SKM-1 (cell line): ENCODE measurements at regions not wholly inside any gene's neighbourhood (a gene's known extent, or its start where the extent isn't known, plus 50 kb on each side); places are given as distances from the start of the nearest gene placed in this dataset.
"Not testable (repeated sequence)": the region's sequence is repeated elsewhere in the genome, so short reads cannot be mapped to it uniquely, and the experiment has no call there.

Experiments used
- DNase-seq: peaks from one replicate; lab custom pipeline; 2025; ENCODE audit not compliant: unreplicated experiment; lab: John Stamatoyannopoulos, UW

GRCh38 chr6:28657769-28658465 lies 132.2 kb downstream of the GPX5 start:
- DNase-seq: peak; percentile 35

GRCh38 chr6:28658475-28659249 lies 133.0 kb downstream of the GPX5 start:
- DNase-seq: no peak

GRCh38 chr6:28659250-28659566 lies 133.5 kb downstream of the GPX5 start:
- no peak for DNase-seq

GRCh38 chr6:28661097-28661713 lies 135.5 kb downstream of the GPX5 start:
- no peak for DNase-seq

- no peak for DNase-seq
These were observed 139.3 kb downstream of the GPX5 start for GRCh38 chr6:28664870-28665396.

DNA sequence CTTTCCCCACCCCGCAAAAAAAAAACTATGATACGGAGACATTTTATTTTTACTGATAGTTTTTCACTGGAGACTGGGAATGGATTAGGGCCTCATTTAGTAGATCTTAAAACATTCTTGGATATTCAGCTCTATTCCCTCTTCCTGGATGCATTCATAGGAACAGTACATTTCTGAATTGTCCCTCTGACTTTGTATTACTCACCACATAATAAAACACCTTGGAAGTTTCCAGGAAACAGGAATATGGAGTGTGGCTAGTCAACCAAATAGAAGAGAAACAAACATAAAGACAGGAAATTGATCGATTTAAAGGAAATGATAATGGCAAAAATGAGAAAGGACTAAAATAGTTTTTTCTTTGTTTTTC lies 147.7 kb downstream of the GPX5 start:
- no peak for DNase-seq

GRCh38 chr6:28673787-28674671 lies 148.3 kb downstream of the GPX5 start:
- DNase-seq: no peak

GRCh38 chr6:28675600-28675999 lies 149.9 kb downstream of the GPX5 start:
- no peak for DNase-seq

GRCh38 chr6:28682542-28682941 lies 156.9 kb downstream of the GPX5 start:
- DNase-seq: no peak

DNA sequence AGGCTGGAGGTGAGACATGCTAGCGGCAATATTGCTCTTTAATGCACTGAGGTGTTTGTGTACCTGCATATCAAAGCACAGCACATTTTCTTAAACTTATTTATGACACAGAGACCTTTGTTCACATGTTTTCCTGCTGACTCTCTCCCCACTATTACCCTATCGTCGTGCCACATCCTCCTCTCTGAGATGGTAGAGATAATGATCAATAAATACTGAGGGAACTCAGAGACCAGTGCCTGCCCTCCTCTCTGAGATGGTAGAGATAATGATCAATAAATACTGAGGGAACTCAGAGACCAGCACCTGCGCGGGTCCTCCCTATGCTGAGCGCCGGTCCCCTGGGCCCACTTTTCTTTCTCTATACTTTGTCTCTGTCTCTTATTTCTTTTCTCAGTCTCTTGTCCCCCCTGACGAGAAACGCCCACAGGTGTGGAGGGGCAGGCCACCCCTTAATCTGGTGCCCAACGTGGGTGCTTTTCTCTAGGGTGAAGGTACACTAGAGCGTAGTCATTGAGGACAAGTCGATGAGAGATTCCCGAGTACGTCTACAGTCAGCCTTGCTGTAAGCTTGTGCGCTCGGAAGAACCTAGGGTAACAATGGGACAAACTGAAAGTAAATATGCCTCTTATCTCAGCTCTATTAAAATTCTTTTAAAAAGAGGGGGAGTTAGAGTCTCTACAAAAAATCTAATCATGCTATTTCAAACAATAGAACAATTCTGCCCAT lies 157.4 kb downstream of the GPX5 start:
- DNase-seq: not testable (repeated sequence)

- DNase-seq: peak; percentile 37
These were observed 158.4 kb downstream of the GPX5 start for GRCh38 chr6:28683945-28684538.

- DNase-seq: not testable (repeated sequence)
These were observed 160.3 kb downstream of the GPX5 start for GRCh38 chr6:28685960-28686359.

DNA sequence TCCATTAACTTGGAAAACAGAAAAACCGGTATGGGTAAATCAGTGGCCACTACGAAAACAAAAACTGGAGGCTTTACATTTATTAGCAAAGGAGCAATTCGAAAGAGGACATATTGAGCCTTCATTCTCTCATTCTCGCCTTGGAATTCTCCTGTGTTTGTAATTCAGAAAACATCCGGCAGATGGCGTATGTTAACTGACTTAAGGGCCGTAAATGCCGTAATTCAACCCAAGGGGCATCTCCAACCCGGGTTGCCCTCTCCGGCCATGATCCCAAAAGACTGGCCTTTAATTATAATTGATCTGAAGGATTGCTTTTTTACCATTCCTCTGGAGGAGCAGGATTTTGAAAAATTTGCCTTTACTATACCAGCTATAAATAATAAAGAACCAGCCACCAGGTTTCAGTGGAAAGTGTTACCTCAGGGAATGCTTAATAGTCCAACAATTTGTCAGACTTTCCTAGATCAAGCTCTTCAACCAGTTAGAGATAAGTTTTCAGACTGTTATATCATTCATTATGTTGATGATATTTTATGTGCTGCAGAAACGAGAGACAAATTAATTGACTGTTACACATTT lies 160.9 kb downstream of the GPX5 start:
- DNase-seq: peak; percentile 21

DNA sequence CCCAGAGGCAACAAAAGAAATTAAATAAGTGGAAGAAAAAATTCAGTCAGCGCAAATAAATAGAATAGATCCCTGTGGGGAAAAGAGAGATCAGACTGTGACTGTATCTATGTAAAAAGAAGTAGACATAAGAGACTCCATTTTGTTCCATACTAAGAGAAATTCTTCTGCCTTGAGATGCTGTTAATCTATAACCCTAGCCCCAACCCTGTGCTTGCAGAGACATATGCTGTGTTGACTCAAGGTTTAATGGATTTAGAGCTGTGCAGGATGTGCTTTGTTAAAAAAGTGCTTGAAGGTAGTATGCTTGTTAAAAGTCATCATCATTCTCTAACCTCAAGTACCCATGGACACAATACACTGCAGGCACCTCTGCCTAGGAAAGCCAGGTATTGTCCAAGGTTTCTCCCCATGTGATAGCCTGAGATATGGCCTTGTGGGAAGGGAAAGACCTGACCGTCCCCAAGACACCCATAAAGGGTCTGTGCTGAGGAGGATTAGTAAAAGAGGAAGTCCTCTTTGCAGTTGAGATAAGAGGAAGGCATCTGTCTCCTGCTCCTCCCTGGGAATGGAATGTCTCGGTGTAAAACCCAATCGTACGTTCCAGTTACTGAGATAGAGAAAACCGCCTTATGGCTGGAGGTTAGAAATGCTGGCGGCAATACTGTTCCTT lies 161.8 kb downstream of the GPX5 start:
- DNase-seq: not testable (repeated sequence)

DNA sequence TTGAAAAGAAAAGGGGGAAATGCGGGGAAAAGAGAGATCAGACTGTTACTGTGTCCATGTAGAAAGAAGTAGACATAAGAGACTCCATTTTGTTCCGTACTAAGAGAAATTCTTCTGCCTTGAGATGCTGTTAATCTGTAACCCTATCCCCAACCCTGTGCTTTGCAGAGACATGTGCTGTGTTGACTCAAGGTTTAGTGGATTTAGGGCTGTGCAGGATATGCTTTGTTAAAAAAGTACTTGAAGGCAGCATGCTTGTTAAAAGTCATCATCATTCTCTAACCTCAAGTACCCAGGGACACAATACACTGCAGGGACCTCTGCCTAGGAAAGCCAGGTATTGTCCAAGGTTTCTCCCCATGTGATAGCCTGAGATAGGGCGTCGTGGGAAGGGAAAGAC lies 166.3 kb downstream of the GPX5 start:
- not testable (repeated sequence) for DNase-seq

DNA sequence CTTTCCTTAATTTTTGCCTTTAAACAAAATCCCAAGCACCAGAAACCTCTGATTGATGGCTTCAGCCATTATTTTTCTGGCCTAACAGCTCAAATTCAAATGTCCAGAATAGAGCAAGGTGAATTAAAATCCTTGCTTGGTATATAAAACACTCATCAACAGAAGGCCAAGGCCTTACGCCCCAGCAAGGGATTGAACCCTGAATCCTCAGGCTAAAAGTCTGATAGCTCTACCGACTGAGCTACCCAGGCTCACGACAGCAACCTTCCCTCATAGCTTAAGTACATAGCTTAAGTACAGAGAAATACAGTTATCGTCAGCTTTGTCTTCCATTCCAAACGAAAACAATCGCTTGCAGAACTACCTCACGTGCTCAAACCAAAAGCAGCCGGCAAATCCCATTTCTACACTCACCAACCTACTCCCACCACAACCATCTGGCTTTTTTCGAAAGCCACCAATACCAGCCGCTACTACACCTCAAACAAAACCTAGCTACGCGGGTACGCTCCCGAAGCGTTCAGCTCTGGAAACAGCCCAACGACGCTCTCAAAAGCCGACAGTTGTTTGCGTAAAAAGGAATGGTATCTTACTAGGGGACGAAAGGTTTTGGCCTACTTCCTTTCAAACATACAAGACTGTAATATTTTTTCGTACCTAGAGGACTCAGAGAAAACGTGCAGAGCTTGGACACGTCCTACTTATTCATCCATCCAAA lies 167.5 kb downstream of the GPX5 start:
- DNase-seq: no peak

DNA sequence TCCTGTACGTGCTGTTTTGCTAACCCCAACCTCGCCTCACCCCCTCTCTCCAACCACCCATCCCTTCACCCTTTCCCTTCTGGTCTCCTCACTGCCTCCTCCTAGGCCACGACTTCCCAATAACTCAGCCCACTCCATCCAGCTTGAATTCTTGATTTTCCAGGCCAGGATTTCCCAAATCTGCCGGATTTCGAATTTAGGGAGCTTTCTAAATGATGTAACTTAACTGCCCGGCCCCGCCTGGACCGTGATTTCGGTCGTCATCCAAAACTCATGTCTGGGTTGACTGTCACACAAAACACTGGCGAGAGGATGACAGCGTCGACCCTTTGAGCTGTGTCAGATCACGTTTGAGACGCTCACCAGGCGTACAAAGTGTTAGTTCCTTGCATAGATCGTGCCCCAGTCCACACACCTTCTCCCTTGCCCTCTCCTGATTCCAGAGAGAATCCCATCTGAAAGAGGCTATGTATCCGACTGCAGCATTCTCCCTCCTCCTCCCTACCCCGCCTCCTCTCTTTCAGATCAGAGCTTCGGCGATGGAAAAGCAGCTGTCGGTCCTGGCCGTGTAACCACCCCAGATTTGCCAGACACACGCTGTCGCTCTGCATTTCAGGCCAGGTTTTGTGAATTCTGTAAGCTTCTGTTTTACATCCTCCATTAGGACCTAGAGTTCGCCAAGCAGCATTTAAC lies 168.2 kb downstream of the GPX5 start:
- DNase-seq: no peak

GRCh38 chr6:28695715-28696114 lies 170.0 kb downstream of the GPX5 start:
- no peak for DNase-seq
